Upper lobe of left lung (tissue), 6 donors: ENCODE measurements at regions not wholly inside any gene's neighbourhood (a gene's known extent, or its start where the extent isn't known, plus 50 kb on each side); places are given as distances from the start of the nearest gene placed in this dataset.

ENCODE experiments used
- ATAC-seq, 2 donors: fragments of 200-7000 bp; cut with Tn5 transposase; one replicate each; pipeline ENCODE4 v1.9.1; 2022; ENCODE audit warnings: mild to moderate bottlenecking in 2 of 2, moderate library complexity in 2 of 2; ENCODE audit not compliant: low FRiP score in 2 of 2
- DNase-seq, 2 donors: peaks; one replicate each; pipeline ENCODE4 v3.0.0-alpha.2; 2019 to 2020
- H3K27ac ChIP-seq, 4 donors: fragments of 200-600 bp; sonication (generic); one replicate each; pipeline ENCODE4 v1.5.1; 2016 to 2019
- H3K27me3 ChIP-seq, 4 donors: fragments of 200-600 bp; sonication (generic); one replicate each; pipeline ENCODE4 v1.5.1; 2017 to 2019
- H3K36me3 ChIP-seq, 4 donors: fragments of 200-600 bp; sonication (generic); one replicate each; pipeline ENCODE4 v1.5.1; 2016 to 2019
- H3K4me1 ChIP-seq, 4 donors: fragments of 200-600 bp; sonication (generic); one replicate each; pipeline ENCODE4 v1.5.1; 2018 to 2019
- H3K4me3 ChIP-seq, 4 donors: fragments of 200-600 bp; sonication (generic); one replicate each; pipeline ENCODE4 v1.5.1; 2017 to 2019; ENCODE audit warnings: mild to moderate bottlenecking in 2 of 4, moderate library complexity in 1 of 4
- H3K9me3 ChIP-seq, 4 donors: fragments of 200-600 bp; sonication (generic); one replicate each; pipeline ENCODE4 v1.5.1; 2018 to 2019
- EP300 ChIP-seq, 4 donors: sonication (generic); formaldehyde crosslinking; IDR thresholded peaks; one replicate each; pipeline ENCODE4 v1.5.1; 2017; ENCODE audit warnings: antibody characterized with exemption in 4 of 4, control low read depth in 2 of 4
- POLR2A ChIP-seq, 4 donors: fragments of 450-650 bp; IDR thresholded peaks; one replicate each; pipeline ENCODE4 v1.5.1; 2016 to 2017; ENCODE audit warnings: antibody characterized with exemption in 4 of 4, mild to moderate bottlenecking in 2 of 4
- POLR2AphosphoS5 ChIP-seq, 2 donors: sonication (generic); formaldehyde crosslinking; IDR thresholded peaks; one replicate each; pipeline ENCODE4 v1.5.1; 2017; ENCODE audit warnings: antibody characterized with exemption in 2 of 2
- WGBS, 2 donors: methylation state at CpG; one replicate each; pipeline ENCODE4 v1.1.5; 2017 to 2018; 5-methylcytosine and 5-hydroxymethylcytosine counted together
- TF ChIP-seq, protein P1 (sequence below), 6 experiments: fragments of 450-650 bp in 4 of 6; fragments of 200-600 bp in 2 of 6; sonication (generic) in 2 of 6; IDR thresholded peaks; one replicate each; pipeline ENCODE4 v1.5.1; 2016 to 2019; ENCODE audit warnings: antibody characterized with exemption in 6 of 6
- donor health status: DM: no; HTN: no; CAD: no; lungs with moderate emphysema.
- donor health status: DM: no; HTN: yes; CAD: no; lungs with severe emphysema.

DNA sequence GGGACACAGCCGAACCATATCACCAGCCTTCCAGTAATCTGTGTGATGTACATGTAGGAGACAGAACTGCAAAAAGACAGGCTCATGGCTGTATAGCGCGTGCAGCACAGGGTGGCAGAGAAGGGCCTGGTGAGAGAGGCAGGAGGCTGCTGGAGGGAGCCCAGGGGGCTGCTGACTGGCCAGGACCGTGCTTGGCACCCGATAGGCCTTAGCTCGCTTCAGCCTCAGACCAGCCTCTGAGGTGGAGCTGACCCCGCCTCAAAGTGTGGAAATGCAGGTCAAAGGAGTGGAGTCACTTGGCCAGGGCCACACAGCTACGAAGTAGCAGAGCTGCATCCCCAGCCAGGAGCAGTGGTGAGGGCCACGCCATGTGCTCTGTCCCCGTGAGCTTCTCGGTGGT lies 707.6 kb downstream of the QKI start:
- no peak for TF ChIP-seq POLR2AphosphoS5 (IDR thresholded peaks at IDR 0.05)
- no peak for TF ChIP-seq EP300 (IDR thresholded peaks at IDR 0.05)
- TF ChIP-seq, protein P1, sequence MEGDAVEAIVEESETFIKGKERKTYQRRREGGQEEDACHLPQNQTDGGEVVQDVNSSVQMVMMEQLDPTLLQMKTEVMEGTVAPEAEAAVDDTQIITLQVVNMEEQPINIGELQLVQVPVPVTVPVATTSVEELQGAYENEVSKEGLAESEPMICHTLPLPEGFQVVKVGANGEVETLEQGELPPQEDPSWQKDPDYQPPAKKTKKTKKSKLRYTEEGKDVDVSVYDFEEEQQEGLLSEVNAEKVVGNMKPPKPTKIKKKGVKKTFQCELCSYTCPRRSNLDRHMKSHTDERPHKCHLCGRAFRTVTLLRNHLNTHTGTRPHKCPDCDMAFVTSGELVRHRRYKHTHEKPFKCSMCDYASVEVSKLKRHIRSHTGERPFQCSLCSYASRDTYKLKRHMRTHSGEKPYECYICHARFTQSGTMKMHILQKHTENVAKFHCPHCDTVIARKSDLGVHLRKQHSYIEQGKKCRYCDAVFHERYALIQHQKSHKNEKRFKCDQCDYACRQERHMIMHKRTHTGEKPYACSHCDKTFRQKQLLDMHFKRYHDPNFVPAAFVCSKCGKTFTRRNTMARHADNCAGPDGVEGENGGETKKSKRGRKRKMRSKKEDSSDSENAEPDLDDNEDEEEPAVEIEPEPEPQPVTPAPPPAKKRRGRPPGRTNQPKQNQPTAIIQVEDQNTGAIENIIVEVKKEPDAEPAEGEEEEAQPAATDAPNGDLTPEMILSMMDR (IDR thresholded peaks at IDR 0.05), result no peak
- TF ChIP-seq POLR2A (IDR thresholded peaks at IDR 0.05), result no peak
- ATAC-seq (peak in 1 of 2 donors; percentile 34), DNase-seq (peak in 1 of 2 donors; percentile 38)
- WGBS, 2 donors, result 93 to 100% methylated on average over 3 to 11 of the region's 11 CpGs
- no peak overlapping the region for H3K27ac ChIP-seq
- no peaks in the 10 kb centered on the region for H3K27me3 ChIP-seq
- no peak overlapping the region for H3K4me3 ChIP-seq
- no peaks in the 10 kb centered on the region for H3K9me3 ChIP-seq
- no peaks in the 10 kb centered on the region for H3K36me3 ChIP-seq
- H3K4me1 ChIP-seq, result no peaks in the 10 kb centered on the region

DNA sequence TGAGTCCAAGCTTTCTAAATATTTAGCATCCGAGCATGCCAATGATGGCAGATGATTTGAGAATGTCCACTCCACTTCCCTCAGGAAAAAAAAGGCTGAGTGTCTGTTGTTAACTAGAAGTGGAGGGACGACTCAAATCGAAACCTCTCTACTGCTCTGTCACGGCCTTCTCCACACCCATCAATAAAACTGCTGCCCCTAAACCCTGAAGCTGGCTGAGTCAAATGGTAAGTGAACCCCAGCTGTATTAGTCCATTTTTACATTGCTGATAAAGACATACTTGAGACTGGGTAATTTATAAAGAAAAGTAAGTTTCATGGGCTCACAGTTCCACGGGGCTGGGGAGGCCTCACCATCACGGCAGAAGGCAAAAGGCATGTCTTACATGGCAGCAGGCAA lies 707.0 kb downstream of the QKI start:
- H3K4me3 ChIP-seq, result no peak overlapping the region
- no peaks in the 10 kb centered on the region for H3K4me1 ChIP-seq
- TF ChIP-seq, protein P1 (IDR thresholded peaks at IDR 0.05), result no peak
- TF ChIP-seq POLR2AphosphoS5 (IDR thresholded peaks at IDR 0.05), result no peak
- no peak for TF ChIP-seq POLR2A (IDR thresholded peaks at IDR 0.05)
- TF ChIP-seq EP300 (IDR thresholded peaks at IDR 0.05), result no peak
- no peaks in the 10 kb centered on the region for H3K36me3 ChIP-seq
- WGBS, 2 donors, result 87 to 89% methylated on average over 6 of the region's 6 CpGs
- no peaks in the 10 kb centered on the region for H3K27me3 ChIP-seq
- no peak for DNase-seq
- H3K27ac ChIP-seq, result no peak overlapping the region
- H3K9me3 ChIP-seq, result no peaks in the 10 kb centered on the region
- ATAC-seq, result no peak

DNA sequence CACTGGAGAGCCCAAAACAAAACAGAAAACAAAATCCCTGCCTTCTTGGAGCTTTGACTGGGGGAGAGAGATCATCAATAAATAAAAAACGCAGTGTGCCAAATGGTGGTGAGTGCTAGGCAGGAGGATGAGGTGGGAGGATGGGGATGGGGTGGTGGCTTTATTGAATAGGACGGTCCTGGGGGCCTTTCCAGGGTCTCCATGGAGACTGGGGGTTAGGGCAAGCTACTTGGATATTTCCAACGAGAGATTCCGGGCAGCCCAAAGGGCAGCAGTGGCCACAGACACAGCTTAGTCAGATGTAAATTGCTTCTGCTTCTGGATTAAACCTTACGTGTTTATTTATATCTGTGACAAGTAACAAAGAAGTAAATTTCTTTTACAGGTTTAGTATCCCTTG lies 700.1 kb downstream of the QKI start:
- WGBS, 2 donors, result 82 to 90% methylated on average over 5 of the region's 5 CpGs
- no peaks in the 10 kb centered on the region for H3K9me3 ChIP-seq
- no peak for ATAC-seq

DNA sequence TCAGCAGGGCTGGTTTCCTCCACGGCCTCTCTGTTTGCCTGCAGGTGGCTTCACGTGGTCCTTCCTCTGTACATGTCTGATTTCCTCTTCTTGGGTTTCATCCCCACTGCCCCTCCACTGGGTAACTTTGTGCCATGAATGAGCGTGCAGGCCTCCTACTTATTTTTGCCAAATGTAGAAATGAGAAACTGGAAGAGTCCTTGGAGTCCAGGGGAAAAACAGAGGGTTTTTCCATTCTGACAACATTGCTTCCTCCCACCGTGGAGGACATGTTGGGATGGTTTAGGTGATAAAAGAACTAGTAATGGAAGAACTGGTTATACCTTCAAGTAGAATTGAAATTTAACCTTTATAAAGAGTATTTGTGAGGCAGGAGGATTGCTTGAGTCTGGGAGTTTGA lies 699.5 kb downstream of the QKI start:
- no peaks in the 10 kb centered on the region for H3K9me3 ChIP-seq
- H3K4me3 ChIP-seq, result no peak overlapping the region
- DNase-seq, result no peak
- no peaks in the 10 kb centered on the region for H3K27me3 ChIP-seq
- TF ChIP-seq, protein P1 (IDR thresholded peaks at IDR 0.05), result no peak
- TF ChIP-seq POLR2A (IDR thresholded peaks at IDR 0.05) (no peak), EP300 (IDR thresholded peaks at IDR 0.05) (no peak), POLR2AphosphoS5 (IDR thresholded peaks at IDR 0.05) (no peak)
- H3K4me1 ChIP-seq, result peaks cover 0 to 8% (median 7%) of the 10 kb centered on the region in 4 donors
- no peak overlapping the region for H3K27ac ChIP-seq
- ATAC-seq, result no peak
- WGBS, 2 donors, result 81 to 87% methylated on average over 4 of the region's 4 CpGs
- H3K36me3 ChIP-seq, result no peaks in the 10 kb centered on the region

More for the DNA sequence above, 700.1 kb downstream of the QKI start:
- TF ChIP-seq POLR2A (IDR thresholded peaks at IDR 0.05), result no peak
- TF ChIP-seq, protein P1 (IDR thresholded peaks at IDR 0.05), result no peak
- TF ChIP-seq EP300 (IDR thresholded peaks at IDR 0.05), result no peak
- no peak for TF ChIP-seq POLR2AphosphoS5 (IDR thresholded peaks at IDR 0.05)
- H3K4me1 ChIP-seq, result peaks cover 0 to 2% (median under 1%) of the 10 kb centered on the region in 4 donors
- no peaks in the 10 kb centered on the region for H3K27me3 ChIP-seq
- no peaks in the 10 kb centered on the region for H3K36me3 ChIP-seq
- H3K4me3 ChIP-seq, result no peak overlapping the region
- no peak for DNase-seq
- no peak overlapping the region for H3K27ac ChIP-seq

DNA sequence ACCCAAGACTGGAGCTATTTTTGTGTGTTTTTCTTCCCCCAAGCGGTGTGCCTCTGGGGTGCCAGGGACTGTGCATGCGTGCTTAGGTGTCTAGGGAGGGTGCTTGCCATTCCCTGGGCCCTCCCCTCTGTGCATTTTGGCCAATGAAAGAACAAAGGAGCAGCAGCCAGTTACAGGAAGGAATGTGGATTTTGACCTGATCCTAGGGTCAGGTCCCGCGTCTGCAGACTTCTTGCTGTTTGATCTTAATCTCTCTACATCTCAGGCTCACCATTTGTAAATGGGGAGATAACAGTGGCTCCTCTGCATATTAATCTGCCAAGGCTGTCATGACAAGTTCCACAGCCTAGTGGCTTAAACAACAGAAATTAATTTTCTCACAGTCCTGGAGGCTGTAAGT lies 699.1 kb downstream of the QKI start:
- DNase-seq (no peak), ATAC-seq (no peak)
- Histone ChIP-seq H3K27me3 (no peaks in the 10 kb centered on the region), H3K9me3 (no peaks in the 10 kb centered on the region), H3K27ac (no peak overlapping the region), H3K4me1 (peaks cover 0 to 12% (median 11%) of the 10 kb centered on the region in 4 donors), H3K4me3 (no peak overlapping the region), H3K36me3 (no peaks in the 10 kb centered on the region)
- TF ChIP-seq POLR2AphosphoS5 (IDR thresholded peaks at IDR 0.05) (no peak), EP300 (IDR thresholded peaks at IDR 0.05) (no peak), POLR2A (IDR thresholded peaks at IDR 0.05) (no peak)
- TF ChIP-seq, protein P1 (IDR thresholded peaks at IDR 0.05), result no peak
- 76 to 79% methylated on average over 2 to 4 of the region's 4 CpGs for WGBS, 2 donors
